IMR-90 (cell line): ENCODE measurements at regions not wholly inside any gene's neighbourhood (a gene's known extent, or its start where the extent isn't known, plus 50 kb on each side); places are given as distances from the start of the nearest gene placed in this dataset.

ENCODE experiments used
- ATAC-seq: fragments of 200-7000 bp; cut with Tn5 transposase; 2 replicates; pipeline ENCODE4 v1.9.1; 2020; ENCODE audit warnings: low read depth, mild to moderate bottlenecking, moderate library complexity
- BruUV-seq: library from RNA; stranded (reverse); fragments of 400-500 nt; replicated peaks from 2 replicates; lab custom pipeline; 2021; lab: Mats Ljungman, UMichigan
- CTCF ChIA-PET: fragments of 300-600 bp; formaldehyde crosslinking; extraction: SDS; loops from one replicate; lab custom pipeline; 2021; ENCODE audit warnings: antibody characterized with exemption; lab: Yijun Ruan, JAX
- POLR2A ChIA-PET: fragments of 300-600 bp; sonication (Branson Sonifier 250); formaldehyde crosslinking; loops from one replicate; lab custom pipeline; 2022; ENCODE audit warnings: antibody characterized with exemption; ENCODE audit not compliant: unreplicated experiment; lab: Charles Lee
- DNase-seq: peaks from one replicate; pipeline ENCODE4 v3.0.0; 2013
- H2AFZ ChIP-seq: replicated peaks from 2 replicates; pipeline ENCODE3; 2013; ENCODE audit warnings: low read length, mild to moderate bottlenecking; ENCODE audit not compliant: poor library complexity
- H2AK5ac ChIP-seq: 2 replicates; pipeline ENCODE4 v1.6.1; 2013; ENCODE audit warnings: low read depth, low read length, inconsistent platforms
- H2AK9ac ChIP-seq: replicated peaks from 2 replicates; pipeline ENCODE3; 2013; ENCODE audit warnings: mild to moderate bottlenecking, low read depth, low read length, moderate library complexity; ENCODE audit not compliant: poor library complexity
- H2BK120ac ChIP-seq: 2 replicates; pipeline ENCODE4 v1.6.1; 2013; ENCODE audit warnings: low read depth, low read length, inconsistent platforms
- H2BK15ac ChIP-seq: 3 replicates; pipeline ENCODE4 v1.6.1; 2013; ENCODE audit warnings: low read depth, low read length, inconsistent platforms
- H2BK20ac ChIP-seq: 2 replicates; pipeline ENCODE4 v1.6.1; 2013; ENCODE audit warnings: low read depth, mild to moderate bottlenecking, inconsistent platforms, low read length, moderate library complexity
- H2BK5ac ChIP-seq: 2 replicates; pipeline ENCODE4 v1.6.1; 2013; ENCODE audit warnings: mild to moderate bottlenecking, low read depth, low read length, inconsistent platforms; ENCODE audit not compliant: poor library complexity, severe bottlenecking
- H3K14ac ChIP-seq: replicated peaks from 2 replicates; pipeline ENCODE4 v1.6.1; 2013; ENCODE audit warnings: low read depth, low read length, inconsistent platforms
- H3K18ac ChIP-seq: 2 replicates; pipeline ENCODE4 v1.6.1; 2013; ENCODE audit warnings: low read depth, low read length, control low read depth
- H3K23ac ChIP-seq: 2 replicates; pipeline ENCODE4 v1.6.1; 2013; ENCODE audit warnings: low read depth, low read length, inconsistent platforms
- H3K27ac ChIP-seq: 2 replicates; pipeline ENCODE4 v1.5.1; 2013; ENCODE audit warnings: mild to moderate bottlenecking, control low read depth, low read length; ENCODE audit not compliant: insufficient read depth
- H3K27me3 ChIP-seq: 2 replicates; pipeline ENCODE4 v1.6.1; 2013; ENCODE audit warnings: low read length; ENCODE audit not compliant: control insufficient read depth, insufficient read depth
- H3K36me3 ChIP-seq: 2 replicates; pipeline ENCODE4 v1.6.1; 2013; ENCODE audit warnings: low read length, mixed read lengths; ENCODE audit not compliant: control insufficient read depth, insufficient read depth
- H3K4ac ChIP-seq: 2 replicates; pipeline ENCODE4 v1.6.1; 2013; ENCODE audit warnings: low read depth, low read length, inconsistent platforms
- H3K4me1 ChIP-seq: 2 replicates; pipeline ENCODE4 v1.6.1; 2013; ENCODE audit warnings: low read length, mixed read lengths; ENCODE audit not compliant: control insufficient read depth, insufficient read depth
- H3K4me2 ChIP-seq: 2 replicates; pipeline ENCODE4 v1.6.1; 2013; ENCODE audit warnings: low read depth, mild to moderate bottlenecking, control low read depth, low read length, moderate library complexity
- H3K4me3 ChIP-seq: 2 replicates; pipeline ENCODE4 v1.5.1; 2013; ENCODE audit warnings: low read depth, mild to moderate bottlenecking, control low read depth, low read length, moderate library complexity; ENCODE audit not compliant: insufficient read depth
- H3K56ac ChIP-seq: 2 replicates; pipeline ENCODE4 v1.6.1; 2013; ENCODE audit warnings: low read length, inconsistent platforms; ENCODE audit not compliant: insufficient read depth; ENCODE audit errors: extremely low read depth
- H3K79me1 ChIP-seq, 2 experiments: 2 replicates each; pipeline ENCODE4 v1.6.1; 2013; ENCODE audit warnings: low read length in 2 of 2, inconsistent platforms in 1 of 2, low read depth in 1 of 2
- H3K9ac ChIP-seq: 2 replicates; pipeline ENCODE4 v1.6.1; 2013; ENCODE audit warnings: low read depth, low read length, control low read depth
- H3K9me1 ChIP-seq: 2 replicates; pipeline ENCODE4 v1.6.1; 2013; ENCODE audit warnings: low read length, inconsistent platforms; ENCODE audit not compliant: insufficient read depth
- H3K9me3 ChIP-seq: 2 replicates; pipeline ENCODE4 v1.6.1; 2013; ENCODE audit warnings: low read length; ENCODE audit not compliant: control insufficient read depth, insufficient read depth
- H4K20me1 ChIP-seq: 2 replicates; pipeline ENCODE4 v1.6.1; 2013; ENCODE audit warnings: low read length, inconsistent platforms; ENCODE audit not compliant: insufficient read depth
- H4K5ac ChIP-seq: 2 replicates; pipeline ENCODE4 v1.6.1; 2013; ENCODE audit warnings: mild to moderate bottlenecking, low read depth, low read length, control low read depth
- H4K8ac ChIP-seq, 2 experiments: 2 replicates each; pipeline ENCODE4 v1.6.1; 2013; ENCODE audit warnings: low read depth in 2 of 2, low read length in 2 of 2, control low read depth in 1 of 2, inconsistent platforms in 1 of 2
- H4K91ac ChIP-seq: 2 replicates; pipeline ENCODE4 v1.6.1; 2013; ENCODE audit warnings: low read depth, low read length, inconsistent platforms; ENCODE audit not compliant: insufficient read depth
- MXI1 ChIP-seq: IDR thresholded peaks from 2 replicates; pipeline ENCODE4 v1.6.1; 2012; ENCODE audit warnings: low read depth, mild to moderate bottlenecking, low read length, moderate library complexity, borderline replicate concordance
- WGBS, 2 experiments: methylation state at CpG; one replicate each; pipeline versions ENCODE4 v1.1.5 to v1.1.7; 2013; ENCODE audit warnings: missing lambda C conversion rate in 2 of 2; ENCODE audit not compliant: insufficient read length in 1 of 2; ENCODE audit errors: extremely low coverage in 2 of 2; 5-methylcytosine and 5-hydroxymethylcytosine counted together
- dilution Hi-C: fragments of 300-500 bp; cut with HindIII; formaldehyde crosslinking; loops from one replicate; pipeline ENCODE4 v1.14.3; 2018; ENCODE audit warnings: low sequenced_read_pairs; ENCODE audit not compliant: unreplicated experiment
- in situ Hi-C: fragments of 300-500 bp; cut with MboI; formaldehyde crosslinking; loops from 3 replicates; pipeline ENCODE4 v1.14.3; 2019; ENCODE audit warnings: low sequenced_read_pairs, inconsistent platforms, mixed read lengths
- intact Hi-C: fragments of 100-400 bp; cut with micrococcal nuclease; formaldehyde crosslinking; loops from 2 replicates; pipeline ENCODE4 v1.10.0; 2022
- TF ChIP-seq, protein P1 (sequence below): fragments of 150-350 bp; IDR thresholded peaks from 2 replicates; pipeline ENCODE4 v1.6.1; 2016; ENCODE audit warnings: low read depth, mild to moderate bottlenecking, low read length, moderate library complexity, borderline replicate concordance

DNA sequence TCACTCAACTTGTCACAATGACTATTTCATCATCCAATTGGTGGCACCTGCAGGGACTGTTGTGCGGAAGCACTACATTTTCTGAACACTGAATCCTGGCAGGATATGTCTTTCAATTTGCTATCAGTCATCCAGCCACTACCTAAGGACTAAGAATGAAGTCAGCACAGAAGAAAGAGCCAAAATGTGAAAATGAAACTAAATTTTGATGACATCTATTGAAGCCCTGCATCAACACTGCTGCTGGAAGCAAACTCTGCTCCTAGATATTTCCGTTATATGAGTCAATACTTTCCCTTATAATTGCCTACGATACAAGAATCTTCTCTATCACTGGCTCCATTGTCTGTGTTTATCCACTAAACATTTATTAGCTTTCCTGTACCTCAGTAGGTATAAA lies 917.9 kb downstream of the RAPGEF2 start:
- H3K4me1 ChIP-seq = no peaks in the 10 kb centered on the region
- no peaks in the 10 kb centered on the region for H3K27me3 ChIP-seq
- in situ Hi-C loops (no loop called here), dilution Hi-C loops (no loop called here), intact Hi-C loops (no loop called here)
- H3K4ac ChIP-seq = no peak overlapping the region
- H2BK20ac ChIP-seq = no peak overlapping the region
- H3K14ac ChIP-seq = no peak overlapping the region
- no peak overlapping the region for H2BK120ac ChIP-seq
- CTCF ChIA-PET = no interaction called here
- no peak overlapping the region for H2AK5ac ChIP-seq
- peaks cover 12% of the 10 kb centered on the region for H3K9me3 ChIP-seq
- no peaks in the 10 kb centered on the region for H3K79me1 ChIP-seq
- no peak overlapping the region for H2AFZ ChIP-seq
- no peak overlapping the region for H3K56ac ChIP-seq
- TF ChIP-seq MXI1 = no peak
- TF ChIP-seq, protein P1, sequence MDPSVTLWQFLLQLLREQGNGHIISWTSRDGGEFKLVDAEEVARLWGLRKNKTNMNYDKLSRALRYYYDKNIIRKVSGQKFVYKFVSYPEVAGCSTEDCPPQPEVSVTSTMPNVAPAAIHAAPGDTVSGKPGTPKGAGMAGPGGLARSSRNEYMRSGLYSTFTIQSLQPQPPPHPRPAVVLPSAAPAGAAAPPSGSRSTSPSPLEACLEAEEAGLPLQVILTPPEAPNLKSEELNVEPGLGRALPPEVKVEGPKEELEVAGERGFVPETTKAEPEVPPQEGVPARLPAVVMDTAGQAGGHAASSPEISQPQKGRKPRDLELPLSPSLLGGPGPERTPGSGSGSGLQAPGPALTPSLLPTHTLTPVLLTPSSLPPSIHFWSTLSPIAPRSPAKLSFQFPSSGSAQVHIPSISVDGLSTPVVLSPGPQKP = no peak
- ATAC-seq (no peak), DNase-seq (no peak)
- no peak overlapping the region for H4K8ac ChIP-seq
- H3K23ac ChIP-seq = no peak overlapping the region
- H4K91ac ChIP-seq = no peak overlapping the region
- H3K27ac ChIP-seq = no peak overlapping the region
- H2BK15ac ChIP-seq = no peak overlapping the region
- 33% methylated on average over 1 of the region's 3 CpGs; no CpG with 5 or more reads in 1 of the 2 experiments for WGBS, 2 experiments
- H3K9me1 ChIP-seq = no peaks in the 10 kb centered on the region
- H2BK5ac ChIP-seq = no peak overlapping the region
- no peaks in the 10 kb centered on the region for H3K36me3 ChIP-seq
- no peak overlapping the region for H3K4me2 ChIP-seq
- no peak overlapping the region for H2AK9ac ChIP-seq
- H3K4me3 ChIP-seq = no peak overlapping the region
- no peak overlapping the region for H3K18ac ChIP-seq
- H3K9ac ChIP-seq = no peak overlapping the region
- no peak overlapping the region for H4K5ac ChIP-seq
- POLR2A ChIA-PET = no interaction called here
- no peaks in the 10 kb centered on the region for H4K20me1 ChIP-seq
- no TSS peak for BruUV-seq
